ENCODE measurements at regions not wholly inside any gene's neighbourhood (a gene's known extent, or its start where the extent isn't known, plus 50 kb on each side); places are given as distances from the start of the nearest gene placed in this dataset.

GRCh38 chr4:24471486-24472160 is 112.7 kb downstream of the DHX15 start:
- no peak for TF ChIP-seq CTCF (IDR thresholded peaks at IDR 0.05)
- peak; percentile 34 for DNase-seq
- Histone ChIP-seq H3K9me3 (no peaks in the 10 kb centered on the region), H3K4me3 (peak overlapping the region; percentile 53), H3K27ac (no peak overlapping the region), H3K36me3 (no peaks in the 10 kb centered on the region), H3K4me1 (no peaks in the 10 kb centered on the region), H3K9ac (ENCODE audit: low read depth in 2 of 2, low read length in 2 of 2) (peak overlapping the region in 1 of 2 donors; percentile 49), H3K27me3 (peaks cover 29% of the 10 kb centered on the region)
- intact Hi-C loops (cut with DNase I), result no loop called here

DNA sequence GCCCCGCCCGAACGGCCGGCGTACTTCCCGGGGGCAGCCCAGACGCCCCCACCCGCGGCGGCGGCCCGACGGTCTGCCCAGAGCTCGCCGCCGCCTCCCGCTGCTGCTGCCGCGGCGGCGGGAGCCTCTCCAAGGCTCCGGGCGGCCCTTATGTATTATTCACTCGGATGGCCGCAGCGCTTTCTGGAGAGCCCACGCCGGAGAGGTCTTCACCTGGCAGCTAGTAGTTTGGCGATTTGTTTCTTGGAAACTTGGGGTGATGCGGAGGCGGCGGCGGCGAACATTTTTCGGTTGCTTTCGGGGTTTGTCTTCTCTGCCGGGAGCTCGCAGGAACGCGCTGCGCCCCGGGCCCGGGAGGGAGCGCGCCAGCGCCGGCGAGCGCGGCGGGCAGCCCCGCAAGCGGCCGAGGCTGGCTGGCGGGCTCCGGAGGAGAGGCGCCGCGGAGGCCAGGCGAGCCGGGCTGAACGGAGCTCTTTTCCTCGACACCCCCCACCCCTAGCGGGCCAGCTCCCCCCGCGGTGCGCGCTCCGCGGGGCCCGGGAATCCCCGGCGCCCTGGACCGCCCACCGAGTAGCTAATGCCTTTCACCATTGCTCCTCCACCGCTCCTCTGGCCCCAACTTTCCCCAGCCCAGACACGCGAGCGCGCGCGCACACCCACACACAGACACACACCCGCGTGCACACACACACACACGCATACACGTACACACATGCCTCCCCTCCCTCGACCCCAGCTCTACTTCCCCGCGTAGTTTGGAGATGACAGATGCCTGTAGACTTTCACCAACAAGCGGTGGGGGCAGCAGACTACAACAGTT is 113.5 kb downstream of the DHX15 start:
- H3K4me3 ChIP-seq, result peak overlapping the region; percentile 53
- no peaks in the 10 kb centered on the region for H3K9me3 ChIP-seq
- H3K4me1 ChIP-seq, result no peaks in the 10 kb centered on the region
- peaks cover 29% of the 10 kb centered on the region for H3K27me3 ChIP-seq
- H3K27ac ChIP-seq, result peak overlapping the region; percentile 53
- peak; percentile 27 for DNase-seq
- intact Hi-C loops (cut with DNase I), result no loop called here
- no peaks in the 10 kb centered on the region for H3K36me3 ChIP-seq
- H3K9ac ChIP-seq (ENCODE audit: low read depth in 2 of 2, low read length in 2 of 2), result peak overlapping the region in 1 of 2 donors; percentile 17
- no peak for TF ChIP-seq CTCF (IDR thresholded peaks at IDR 0.05)

DNA sequence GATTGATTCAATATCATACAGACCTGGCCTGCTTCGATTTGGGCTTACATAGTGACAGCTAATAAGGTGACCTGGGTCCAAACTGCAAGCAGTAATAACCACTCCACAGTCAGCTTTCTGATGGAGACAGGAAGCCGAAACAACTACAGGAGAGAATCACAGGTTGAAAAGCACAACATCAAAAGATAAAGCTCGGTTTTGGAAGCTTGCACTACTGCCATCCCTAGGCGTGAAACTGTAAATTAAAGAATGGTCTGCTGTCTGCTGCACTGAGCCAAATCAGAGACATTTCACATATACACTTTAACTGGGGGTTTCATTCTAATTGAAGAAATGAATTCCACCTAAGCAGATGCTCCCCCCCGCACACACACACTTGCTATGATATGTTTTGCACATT is 116.3 kb downstream of the DHX15 start:
- Histone ChIP-seq H3K9me3 (no peaks in the 10 kb centered on the region), H3K4me3 (no peak overlapping the region), H3K9ac (ENCODE audit: low read depth in 2 of 2, low read length in 2 of 2) (no peak overlapping the region), H3K27me3 (peaks cover 29% of the 10 kb centered on the region), H3K27ac (no peak overlapping the region), H3K36me3 (no peaks in the 10 kb centered on the region), H3K4me1 (no peaks in the 10 kb centered on the region)
- no peak for TF ChIP-seq CTCF (IDR thresholded peaks at IDR 0.05)
- intact Hi-C loops (cut with DNase I), result no loop called here
- no peak for DNase-seq

DNA sequence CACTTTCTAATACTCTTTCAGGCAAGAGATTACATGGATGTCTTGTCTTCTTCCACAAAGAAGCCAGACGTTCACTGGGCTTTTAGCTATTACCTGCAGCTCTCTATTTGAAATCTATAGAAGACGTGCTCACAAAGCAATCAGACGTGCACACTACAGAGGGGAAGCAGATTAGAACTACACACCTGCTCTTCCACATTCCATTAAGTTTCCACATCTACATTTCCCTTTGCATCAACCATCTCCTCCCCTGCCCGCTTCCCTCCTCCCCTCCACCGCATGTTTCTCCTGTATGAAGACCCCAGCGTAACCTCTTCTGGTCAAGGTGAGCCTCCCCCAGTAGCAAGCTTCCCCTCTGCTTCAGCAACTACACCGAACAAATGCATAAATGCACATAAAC is 119.8 kb downstream of the DHX15 start:
- H3K9me3 ChIP-seq, result no peaks in the 10 kb centered on the region
- DNase-seq, result no peak
- H3K4me1 ChIP-seq, result no peaks in the 10 kb centered on the region
- peaks cover 5% of the 10 kb centered on the region for H3K27me3 ChIP-seq
- intact Hi-C loops (cut with DNase I), result no loop called here
- no peak for TF ChIP-seq CTCF (IDR thresholded peaks at IDR 0.05)
- no peak overlapping the region for H3K27ac ChIP-seq
- H3K4me3 ChIP-seq, result no peak overlapping the region
- H3K36me3 ChIP-seq, result no peaks in the 10 kb centered on the region
- H3K9ac ChIP-seq (ENCODE audit: low read depth in 2 of 2, low read length in 2 of 2), result no peak overlapping the region

DNA sequence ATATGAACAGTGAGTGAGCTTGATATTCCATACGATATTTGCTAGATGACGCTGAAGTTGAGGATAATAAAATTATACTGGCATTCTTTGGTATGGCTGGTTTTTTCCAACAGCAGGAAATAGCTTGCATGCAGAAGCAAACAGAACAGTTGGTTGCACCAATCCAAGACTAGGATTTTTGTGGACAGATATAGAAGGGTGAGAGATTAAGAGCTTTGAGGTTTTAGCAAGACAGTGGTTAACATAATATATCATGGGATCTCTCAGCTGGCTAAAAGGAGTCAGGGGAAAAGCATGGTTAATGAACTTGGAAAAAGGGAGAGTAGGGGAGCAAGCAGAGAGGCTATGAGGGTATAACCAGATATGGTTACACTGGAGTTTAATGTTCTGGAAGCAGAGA is 127.9 kb downstream of the DHX15 start:
- TF ChIP-seq CTCF (IDR thresholded peaks at IDR 0.05), result no peak
- Histone ChIP-seq H3K9ac (ENCODE audit: low read depth in 2 of 2, low read length in 2 of 2) (no peak overlapping the region), H3K9me3 (no peaks in the 10 kb centered on the region), H3K36me3 (no peaks in the 10 kb centered on the region), H3K4me1 (no peaks in the 10 kb centered on the region), H3K27me3 (no peaks in the 10 kb centered on the region), H3K27ac (no peak overlapping the region), H3K4me3 (no peak overlapping the region)
- DNase-seq, result no peak
- intact Hi-C loops (cut with DNase I), result no loop called here

All from colonic mucosa (tissue), 4 donors.